Neural crest cell (in vitro differentiated cells): ENCODE measurements at regions not wholly inside any gene's neighbourhood (a gene's known extent, or its start where the extent isn't known, plus 50 kb on each side); places are given as distances from the start of the nearest gene placed in this dataset.

Experiments used
- DNase-seq: peaks from one replicate; pipeline ENCODE4 v3.0.0; 2021; ENCODE audit warnings: low read depth, mixed read lengths, low spot score
- H3K27ac Mint-ChIP-seq: one replicate; pipeline ENCODE4 v1.8.0; 2021; ENCODE audit warnings: mild to moderate bottlenecking, mixed read lengths; ENCODE audit not compliant: unreplicated experiment
- H3K27me3 Mint-ChIP-seq: 2 replicates; pipeline ENCODE4 v1.8.0; 2021; ENCODE audit warnings: low read depth, mild to moderate bottlenecking, mixed read lengths
- H3K36me3 Mint-ChIP-seq: 2 replicates; pipeline ENCODE4 v1.8.0; 2021; ENCODE audit warnings: low read depth, mild to moderate bottlenecking, mixed read lengths
- H3K4me1 Mint-ChIP-seq: 2 replicates; pipeline ENCODE4 v1.8.0; 2021; ENCODE audit warnings: mixed read lengths
- H3K4me3 Mint-ChIP-seq: one replicate; pipeline ENCODE4 v1.8.0; 2021; ENCODE audit warnings: mild to moderate bottlenecking, mixed read lengths
- H3K9me3 Mint-ChIP-seq: 2 replicates; pipeline ENCODE4 v1.8.0; 2021; ENCODE audit warnings: mixed read lengths
- CTCF ChIP-seq: fragments of 200-600 bp; sonication (generic); conservative IDR thresholded peaks from 2 replicates; pipeline ENCODE4 v1.5.0; 2021; ENCODE audit warnings: antibody characterized with exemption, mild to moderate bottlenecking

- DNase-seq: no peak
- Mint-ChIP-seq H3K36me3 (no peaks in the 10 kb centered on the region), H3K27me3 (no peaks in the 10 kb centered on the region), H3K9me3 (no peaks in the 10 kb centered on the region), H3K4me1 (peaks cover 35% of the 10 kb centered on the region), H3K27ac (no peak overlapping the region), H3K4me3 (no peak overlapping the region)
- TF ChIP-seq CTCF: no peak
These were observed 239.8 kb downstream of the IRX2 start for GRCh38 chr5:2511706-2512105.

GRCh38 chr5:2511126-2511525, 240.4 kb downstream of the IRX2 start:
- TF ChIP-seq CTCF: no peak
- Mint-ChIP-seq H3K4me3 (no peak overlapping the region), H3K36me3 (no peaks in the 10 kb centered on the region), H3K27ac (no peak overlapping the region), H3K4me1 (peaks cover 29% of the 10 kb centered on the region), H3K9me3 (no peaks in the 10 kb centered on the region), H3K27me3 (no peaks in the 10 kb centered on the region)
- no peak for DNase-seq

GRCh38 chr5:2509527-2509926, 241.9 kb downstream of the IRX2 start:
- peak overlapping the region; percentile 32 for H3K27ac Mint-ChIP-seq
- no peaks in the 10 kb centered on the region for H3K9me3 Mint-ChIP-seq
- H3K36me3 Mint-ChIP-seq: no peaks in the 10 kb centered on the region
- H3K4me1 Mint-ChIP-seq: peaks cover 13% of the 10 kb centered on the region
- no peak overlapping the region for H3K4me3 Mint-ChIP-seq
- TF ChIP-seq CTCF: no peak
- DNase-seq: no peak
- no peaks in the 10 kb centered on the region for H3K27me3 Mint-ChIP-seq

GRCh38 chr5:2508514-2508913, 243.0 kb downstream of the IRX2 start:
- no peak overlapping the region for H3K4me3 Mint-ChIP-seq
- H3K36me3 Mint-ChIP-seq: no peaks in the 10 kb centered on the region
- H3K9me3 Mint-ChIP-seq: no peaks in the 10 kb centered on the region
- H3K4me1 Mint-ChIP-seq: peaks cover 7% of the 10 kb centered on the region
- TF ChIP-seq CTCF: no peak
- H3K27me3 Mint-ChIP-seq: no peaks in the 10 kb centered on the region
- H3K27ac Mint-ChIP-seq: no peak overlapping the region
- DNase-seq: no peak

- peak overlapping the region; percentile 43 for H3K27ac Mint-ChIP-seq
- DNase-seq: no peak
- no peaks in the 10 kb centered on the region for H3K9me3 Mint-ChIP-seq
- no peak overlapping the region for H3K4me3 Mint-ChIP-seq
- no peaks in the 10 kb centered on the region for H3K27me3 Mint-ChIP-seq
- H3K36me3 Mint-ChIP-seq: no peaks in the 10 kb centered on the region
- no peaks in the 10 kb centered on the region for H3K4me1 Mint-ChIP-seq
- TF ChIP-seq CTCF: no peak
These were observed 243.9 kb downstream of the IRX2 start for GRCh38 chr5:2507611-2508010.

- no peak overlapping the region for H3K27ac Mint-ChIP-seq
- no peaks in the 10 kb centered on the region for H3K27me3 Mint-ChIP-seq
- no peaks in the 10 kb centered on the region for H3K4me1 Mint-ChIP-seq
- H3K36me3 Mint-ChIP-seq: no peaks in the 10 kb centered on the region
- H3K4me3 Mint-ChIP-seq: no peak overlapping the region
- no peaks in the 10 kb centered on the region for H3K9me3 Mint-ChIP-seq
- DNase-seq: no peak
- TF ChIP-seq CTCF: no peak
These were observed 244.9 kb downstream of the IRX2 start for GRCh38 chr5:2506603-2507002.
